Brain microvascular endothelial cell (primary cell): ENCODE measurements at regions not wholly inside any gene's neighbourhood (a gene's known extent, or its start where the extent isn't known, plus 50 kb on each side); places are given as distances from the start of the nearest gene placed in this dataset.

Experiments
- DNase-seq: peaks from one replicate; pipeline ENCODE4 v3.0.0-alpha.2; 2020
- H3K27ac ChIP-seq: fragments of 250-450 bp; sonication (Bioruptor Pico); 2 replicates; pipeline ENCODE4 v1.5.1; 2020; ENCODE audit warnings: mild to moderate bottlenecking, moderate library complexity
- H3K27me3 ChIP-seq: fragments of 250-450 bp; sonication (Bioruptor Pico); replicated peaks from 2 replicates; pipeline ENCODE4 v1.5.1; 2020; ENCODE audit warnings: mild to moderate bottlenecking
- H3K36me3 ChIP-seq: fragments of 250-450 bp; sonication (Bioruptor Pico); replicated peaks from 2 replicates; pipeline ENCODE4 v1.5.1; 2020; ENCODE audit warnings: mild to moderate bottlenecking
- H3K4me3 ChIP-seq: 2 replicates; pipeline ENCODE4 v1.5.1; 2011; ENCODE audit warnings: low read depth, mild to moderate bottlenecking, control low read depth, low read length, moderate library complexity
- CTCF ChIP-seq: IDR thresholded peaks from 2 replicates; pipeline ENCODE4 v1.5.1; 2011; ENCODE audit warnings: low read depth, mild to moderate bottlenecking, moderate library complexity, low read length, control low read depth, inconsistent platforms; ENCODE audit errors: missing control alignments
- in situ Hi-C: cut with HindIII; loops from 2 replicates; pipeline ENCODE4 v1.10.0; 2017; ENCODE audit warnings: low sequenced_read_pairs, low pct_ligation_motif_present

GRCh38 chr2:236763857-236764256, 194.2 kb downstream of the ACKR3 start:
- no peak overlapping the region for H3K4me3 ChIP-seq

GRCh38 chr2:236764716-236765115, 195.1 kb downstream of the ACKR3 start:
- H3K4me3 ChIP-seq: no peak overlapping the region
- DNase-seq: no peak
- H3K36me3 ChIP-seq: no peaks in the 10 kb centered on the region
- in situ Hi-C loops: no loop called here
- no peak overlapping the region for H3K27ac ChIP-seq
- TF ChIP-seq CTCF: no peak
- no peaks in the 10 kb centered on the region for H3K27me3 ChIP-seq

More at GRCh38 chr2:236763857-236764256, 194.2 kb downstream of the ACKR3 start:
- DNase-seq: no peak
- Histone ChIP-seq H3K27ac (no peak overlapping the region), H3K36me3 (no peaks in the 10 kb centered on the region), H3K27me3 (no peaks in the 10 kb centered on the region)
- in situ Hi-C loops: no loop called here
- no peak for TF ChIP-seq CTCF

- Histone ChIP-seq H3K4me3 (no peak overlapping the region), H3K27me3 (no peaks in the 10 kb centered on the region), H3K36me3 (no peaks in the 10 kb centered on the region), H3K27ac (no peak overlapping the region)
- no peak for DNase-seq
- in situ Hi-C loops: no loop called here
- TF ChIP-seq CTCF: no peak
Measured at GRCh38 chr2:236765478-236765877, 195.9 kb downstream of the ACKR3 start.

- in situ Hi-C loops: no loop called here
- DNase-seq: no peak
- TF ChIP-seq CTCF: no peak
- no peak overlapping the region for H3K27ac ChIP-seq
- no peak overlapping the region for H3K4me3 ChIP-seq
- no peaks in the 10 kb centered on the region for H3K27me3 ChIP-seq
- no peaks in the 10 kb centered on the region for H3K36me3 ChIP-seq
Measured at GRCh38 chr2:236766850-236767249, 197.2 kb downstream of the ACKR3 start.

DNA sequence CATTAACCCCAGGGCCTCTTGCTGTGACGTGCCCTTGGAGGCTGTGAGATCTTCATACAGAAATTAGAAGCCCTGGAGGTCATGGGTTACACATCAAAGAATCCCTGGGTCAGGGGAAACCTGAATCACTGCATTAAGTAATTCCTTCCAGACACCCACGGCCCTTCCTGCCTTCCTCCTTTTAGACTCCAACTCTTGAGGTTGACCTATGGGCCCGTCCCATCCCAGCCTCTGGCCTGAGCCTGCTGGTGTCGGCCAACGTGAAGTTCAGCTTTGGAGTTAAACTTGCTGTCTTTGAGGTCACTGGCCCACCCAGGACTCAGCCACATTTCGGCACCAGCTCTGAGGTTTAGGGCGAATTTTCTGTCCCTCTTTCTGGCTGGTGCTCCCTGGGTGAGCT, 198.3 kb downstream of the ACKR3 start:
- H3K27me3 ChIP-seq: no peaks in the 10 kb centered on the region
- no peak overlapping the region for H3K4me3 ChIP-seq
- no peaks in the 10 kb centered on the region for H3K36me3 ChIP-seq
- no peak overlapping the region for H3K27ac ChIP-seq
- in situ Hi-C loops: no loop called here
- no peak for TF ChIP-seq CTCF
- DNase-seq: no peak

- peak; percentile 67 for DNase-seq
- in situ Hi-C loops: no loop called here
- Histone ChIP-seq H3K27ac (peak overlapping the region; percentile 75), H3K27me3 (no peaks in the 10 kb centered on the region), H3K4me3 (no peak overlapping the region), H3K36me3 (no peaks in the 10 kb centered on the region)
- TF ChIP-seq CTCF: no peak
Measured at GRCh38 chr2:236768393-236769140, 198.9 kb downstream of the ACKR3 start.
